HL-60 (cell line): ENCODE measurements at regions not wholly inside any gene's neighbourhood (a gene's known extent, or its start where the extent isn't known, plus 50 kb on each side); places are given as distances from the start of the nearest gene placed in this dataset.

Experiments used
- DNase-seq, 2 experiments: peaks; one replicate each; pipeline ENCODE4 v3.0.0-alpha.2; 2010 to 2020; ENCODE audit warnings: low read depth in 1 of 2, low spot score in 1 of 2
- H3K27ac ChIP-seq: fragments of 250-450 bp; sonication (Bioruptor Pico); replicated peaks from 2 replicates; pipeline ENCODE4 v1.5.1; 2020; ENCODE audit warnings: mild to moderate bottlenecking, moderate library complexity
- H3K27me3 ChIP-seq: fragments of 250-450 bp; sonication (Bioruptor Pico); 2 replicates; pipeline ENCODE4 v1.5.1; 2021; ENCODE audit warnings: mild to moderate bottlenecking, moderate library complexity; ENCODE audit not compliant: insufficient read depth, poor library complexity, severe bottlenecking
- H3K4me3 ChIP-seq: replicated peaks from 2 replicates; pipeline ENCODE4 v1.5.1; 2011; ENCODE audit warnings: mild to moderate bottlenecking, control low read depth, low read length; ENCODE audit not compliant: insufficient read depth
- CTCF ChIP-seq: IDR thresholded peaks from one replicate; pipeline ENCODE4 v1.5.1; 2011; ENCODE audit warnings: low read length, control low read depth, inconsistent platforms; ENCODE audit not compliant: insufficient read depth
- GABPA ChIP-seq: IDR thresholded peaks from 2 replicates; pipeline ENCODE4 v1.6.1; 2012; ENCODE audit warnings: low read depth
- POLR2AphosphoS5 ChIP-seq: IDR thresholded peaks from 2 replicates; pipeline ENCODE4 v1.6.1; 2012; ENCODE audit warnings: low read depth
- SPI1 ChIP-seq: IDR thresholded peaks from 2 replicates; pipeline ENCODE4 v1.6.1; 2012; ENCODE audit warnings: low read depth, mild to moderate bottlenecking, borderline replicate concordance
- TF ChIP-seq, protein P1 (sequence below): IDR thresholded peaks from 2 replicates; pipeline ENCODE4 v1.6.1; 2012; ENCODE audit warnings: low read depth; ENCODE audit not compliant: insufficient replicate concordance

DNA sequence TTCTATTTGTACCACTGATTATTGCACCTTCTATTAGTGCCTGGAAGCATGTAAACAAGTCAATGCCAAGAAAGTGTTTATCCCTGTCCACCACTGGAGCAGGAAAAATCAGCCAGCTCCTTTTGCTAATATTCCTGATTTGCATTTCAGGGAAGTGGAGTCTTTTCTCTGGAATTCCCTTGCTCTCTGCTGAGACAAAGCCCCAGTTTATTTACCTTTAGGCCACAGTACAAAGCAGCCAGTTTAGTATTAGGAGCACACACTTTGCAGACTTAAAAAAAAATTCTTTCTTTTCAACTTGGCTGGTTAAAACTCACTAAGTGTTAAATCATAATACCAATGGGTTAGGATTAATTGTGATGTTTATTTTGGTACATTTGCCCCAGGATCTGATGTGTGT is 631.1 kb downstream of the PKHD1 start:
- H3K27ac ChIP-seq: no peak overlapping the region
- H3K4me3 ChIP-seq: no peak overlapping the region
- no peak for DNase-seq
- TF ChIP-seq CTCF (no peak), POLR2AphosphoS5 (no peak), GABPA (no peak), SPI1 (no peak)
- TF ChIP-seq, protein P1, sequence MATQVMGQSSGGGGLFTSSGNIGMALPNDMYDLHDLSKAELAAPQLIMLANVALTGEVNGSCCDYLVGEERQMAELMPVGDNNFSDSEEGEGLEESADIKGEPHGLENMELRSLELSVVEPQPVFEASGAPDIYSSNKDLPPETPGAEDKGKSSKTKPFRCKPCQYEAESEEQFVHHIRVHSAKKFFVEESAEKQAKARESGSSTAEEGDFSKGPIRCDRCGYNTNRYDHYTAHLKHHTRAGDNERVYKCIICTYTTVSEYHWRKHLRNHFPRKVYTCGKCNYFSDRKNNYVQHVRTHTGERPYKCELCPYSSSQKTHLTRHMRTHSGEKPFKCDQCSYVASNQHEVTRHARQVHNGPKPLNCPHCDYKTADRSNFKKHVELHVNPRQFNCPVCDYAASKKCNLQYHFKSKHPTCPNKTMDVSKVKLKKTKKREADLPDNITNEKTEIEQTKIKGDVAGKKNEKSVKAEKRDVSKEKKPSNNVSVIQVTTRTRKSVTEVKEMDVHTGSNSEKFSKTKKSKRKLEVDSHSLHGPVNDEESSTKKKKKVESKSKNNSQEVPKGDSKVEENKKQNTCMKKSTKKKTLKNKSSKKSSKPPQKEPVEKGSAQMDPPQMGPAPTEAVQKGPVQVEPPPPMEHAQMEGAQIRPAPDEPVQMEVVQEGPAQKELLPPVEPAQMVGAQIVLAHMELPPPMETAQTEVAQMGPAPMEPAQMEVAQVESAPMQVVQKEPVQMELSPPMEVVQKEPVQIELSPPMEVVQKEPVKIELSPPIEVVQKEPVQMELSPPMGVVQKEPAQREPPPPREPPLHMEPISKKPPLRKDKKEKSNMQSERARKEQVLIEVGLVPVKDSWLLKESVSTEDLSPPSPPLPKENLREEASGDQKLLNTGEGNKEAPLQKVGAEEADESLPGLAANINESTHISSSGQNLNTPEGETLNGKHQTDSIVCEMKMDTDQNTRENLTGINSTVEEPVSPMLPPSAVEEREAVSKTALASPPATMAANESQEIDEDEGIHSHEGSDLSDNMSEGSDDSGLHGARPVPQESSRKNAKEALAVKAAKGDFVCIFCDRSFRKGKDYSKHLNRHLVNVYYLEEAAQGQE: no peak
- H3K27me3 ChIP-seq: no peaks in the 10 kb centered on the region

DNA sequence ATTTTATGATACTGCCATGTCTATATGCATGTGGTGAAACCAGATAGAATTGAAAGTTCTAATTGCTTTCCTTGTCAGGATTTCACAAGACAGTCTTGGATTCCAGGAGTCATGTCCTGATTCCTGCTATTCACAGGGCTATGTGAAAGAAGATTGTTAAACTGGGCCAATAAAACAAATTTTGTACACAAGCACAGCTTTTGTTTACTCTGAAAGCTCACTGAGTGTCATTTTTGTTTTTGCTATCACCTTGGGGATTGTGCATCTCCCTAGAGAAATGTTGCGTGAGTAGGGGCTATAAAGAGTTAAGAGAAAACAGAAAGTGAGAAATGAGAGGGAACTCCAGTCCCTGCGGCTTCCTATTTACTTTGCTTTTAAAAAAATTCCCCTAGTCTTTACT is 627.5 kb downstream of the PKHD1 start:
- Histone ChIP-seq H3K27ac (no peak overlapping the region), H3K4me3 (no peak overlapping the region), H3K27me3 (no peaks in the 10 kb centered on the region)
- DNase-seq: no peak
- TF ChIP-seq, protein P1: no peak
- TF ChIP-seq CTCF: no peak
- TF ChIP-seq POLR2AphosphoS5: no peak
- TF ChIP-seq SPI1: no peak
- no peak for TF ChIP-seq GABPA

DNA sequence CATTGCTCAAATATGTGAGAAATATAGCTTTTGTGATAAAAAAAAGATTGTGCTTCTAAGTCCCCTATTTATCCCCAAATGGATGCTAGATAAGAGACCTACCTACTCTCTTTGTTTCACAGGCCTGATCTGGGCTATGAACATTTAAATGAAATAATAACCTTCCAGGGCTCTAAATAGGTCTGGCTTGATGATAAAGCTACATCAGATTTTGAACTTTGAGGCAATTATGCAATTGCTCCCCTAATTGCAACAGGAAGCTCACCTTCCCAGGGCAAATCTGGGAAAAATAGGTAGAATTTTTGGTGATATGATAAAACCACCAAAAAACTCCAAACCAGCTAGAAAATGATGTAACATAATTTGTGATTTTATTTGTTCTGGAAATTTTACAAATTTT is 624.5 kb downstream of the PKHD1 start:
- no peak for TF ChIP-seq CTCF
- TF ChIP-seq GABPA: no peak
- TF ChIP-seq, protein P1: no peak
- TF ChIP-seq SPI1: no peak
- TF ChIP-seq POLR2AphosphoS5: no peak
- Histone ChIP-seq H3K27ac (no peak overlapping the region), H3K27me3 (no peaks in the 10 kb centered on the region), H3K4me3 (no peak overlapping the region)
- DNase-seq: no peak
